DOHH2 (cell line): ENCODE measurements at regions not wholly inside any gene's neighbourhood (a gene's known extent, or its start where the extent isn't known, plus 50 kb on each side); places are given as distances from the start of the nearest gene placed in this dataset.

Source experiments
- EZH2phosphoT487 ChIP-seq: fragments of 200-600 bp; sonication (generic); IDR thresholded peaks from 2 replicates; pipeline ENCODE4 v1.6.1; 2017; ENCODE audit warnings: borderline replicate concordance, mild to moderate bottlenecking, antibody characterized with exemption, low read length, moderate library complexity, mixed read lengths
- TF ChIP-seq, protein P1 (sequence below): fragments of 200-600 bp; sonication (generic); IDR thresholded peaks from one replicate; pipeline ENCODE4 v1.5.1; 2014; ENCODE audit warnings: antibody characterized with exemption, mild to moderate bottlenecking, low read depth, low read length; ENCODE audit not compliant: poor library complexity, severe bottlenecking

DNA sequence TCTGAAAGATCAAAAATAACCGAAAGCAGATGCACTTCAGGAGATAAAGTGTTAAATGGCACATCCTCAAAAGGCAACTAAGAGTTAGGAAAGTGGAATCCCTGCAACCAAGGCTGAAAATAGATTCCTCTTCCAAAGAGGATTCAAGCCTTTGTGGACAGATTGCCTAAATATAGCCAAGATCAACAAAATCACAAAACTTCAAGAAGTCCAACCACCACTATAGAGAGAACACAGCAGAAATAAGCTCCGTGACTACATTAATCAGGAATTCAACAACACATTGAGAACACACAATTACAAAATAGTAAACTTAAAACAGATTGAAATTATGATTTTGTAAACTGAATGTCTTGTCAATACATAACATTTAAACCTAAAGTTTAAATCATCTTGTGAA lies 165.7 kb downstream of the LNPK start:
- TF ChIP-seq, protein P1, sequence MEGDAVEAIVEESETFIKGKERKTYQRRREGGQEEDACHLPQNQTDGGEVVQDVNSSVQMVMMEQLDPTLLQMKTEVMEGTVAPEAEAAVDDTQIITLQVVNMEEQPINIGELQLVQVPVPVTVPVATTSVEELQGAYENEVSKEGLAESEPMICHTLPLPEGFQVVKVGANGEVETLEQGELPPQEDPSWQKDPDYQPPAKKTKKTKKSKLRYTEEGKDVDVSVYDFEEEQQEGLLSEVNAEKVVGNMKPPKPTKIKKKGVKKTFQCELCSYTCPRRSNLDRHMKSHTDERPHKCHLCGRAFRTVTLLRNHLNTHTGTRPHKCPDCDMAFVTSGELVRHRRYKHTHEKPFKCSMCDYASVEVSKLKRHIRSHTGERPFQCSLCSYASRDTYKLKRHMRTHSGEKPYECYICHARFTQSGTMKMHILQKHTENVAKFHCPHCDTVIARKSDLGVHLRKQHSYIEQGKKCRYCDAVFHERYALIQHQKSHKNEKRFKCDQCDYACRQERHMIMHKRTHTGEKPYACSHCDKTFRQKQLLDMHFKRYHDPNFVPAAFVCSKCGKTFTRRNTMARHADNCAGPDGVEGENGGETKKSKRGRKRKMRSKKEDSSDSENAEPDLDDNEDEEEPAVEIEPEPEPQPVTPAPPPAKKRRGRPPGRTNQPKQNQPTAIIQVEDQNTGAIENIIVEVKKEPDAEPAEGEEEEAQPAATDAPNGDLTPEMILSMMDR = no peak
- TF ChIP-seq EZH2phosphoT487 = no peak
